Prostate gland (tissue), 2 donors: ENCODE measurements at regions not wholly inside any gene's neighbourhood (a gene's known extent, or its start where the extent isn't known, plus 50 kb on each side); places are given as distances from the start of the nearest gene placed in this dataset.

Experiments used
- DNase-seq: peaks from one replicate; pipeline ENCODE4 v3.0.0-alpha.2; 2019; ENCODE audit warnings: low spot score
- H3K27ac ChIP-seq, 2 donors: fragments of 200-600 bp; sonication (generic); 2 replicates each; pipeline ENCODE4 v1.5.1; 2017 to 2019
- H3K27me3 ChIP-seq: fragments of 200-600 bp; sonication (generic); replicated peaks from 2 replicates; pipeline ENCODE4 v1.5.1; 2019; ENCODE audit not compliant: insufficient read depth
- H3K36me3 ChIP-seq, 2 donors: fragments of 200-600 bp; sonication (generic); 1 replicate in 1 of 2; 2 replicates in 1 of 2; pipeline versions ENCODE4 v1.5.1 to v1.8.1; 2017 to 2019
- H3K4me1 ChIP-seq: fragments of 200-600 bp; sonication (generic); replicated peaks from 2 replicates; pipeline ENCODE4 v1.5.1; 2019
- H3K4me3 ChIP-seq, 2 donors: fragments of 200-600 bp; sonication (generic); 2 replicates each; pipeline ENCODE4 v1.5.1; 2017 to 2019
- H3K9me3 ChIP-seq: fragments of 200-600 bp; sonication (generic); 2 replicates; pipeline ENCODE4 v1.5.1; 2017
- CTCF ChIP-seq, 4 experiments: fragments of 200-600 bp in 2 of 4; fragments of 450-650 bp in 2 of 4; sonication (generic) in 2 of 4; IDR thresholded peaks; 1 replicate in 3 of 4; 2 replicates in 1 of 4; pipeline ENCODE4 v1.5.1; 2016 to 2019; ENCODE audit warnings: antibody characterized with exemption in 4 of 4, mild to moderate bottlenecking in 2 of 4, moderate library complexity in 2 of 4
- POLR2A ChIP-seq: fragments of 450-650 bp; IDR thresholded peaks from one replicate; pipeline ENCODE4 v1.6.1; 2016; ENCODE audit warnings: antibody characterized with exemption, mild to moderate bottlenecking
- POLR2AphosphoS5 ChIP-seq: sonication (generic); formaldehyde crosslinking; IDR thresholded peaks from one replicate; pipeline ENCODE4 v1.6.1; 2017; ENCODE audit warnings: antibody characterized with exemption
- WGBS: methylation state at CpG from one replicate; pipeline ENCODE4 v1.1.5; 2018; 5-methylcytosine and 5-hydroxymethylcytosine counted together
- intact Hi-C: fragments of 100-400 bp; cut with DNase I; formaldehyde crosslinking; loops from one replicate; pipeline ENCODE4 v1.14.2; 2022

GRCh38 chr1:208298593-208299269, 54.5 kb upstream of the PLXNA2 start:
- peak; percentile 91 for TF ChIP-seq POLR2AphosphoS5
- TF ChIP-seq POLR2A, result no peak
- Histone ChIP-seq H3K4me1 (peaks cover 10% of the 10 kb centered on the region), H3K27ac (peak overlapping the region in 1 of 2 donors; percentile 57), H3K4me3 (no peak overlapping the region), H3K27me3 (no peaks in the 10 kb centered on the region), H3K9me3 (no peaks in the 10 kb centered on the region), H3K36me3 (no peaks in the 10 kb centered on the region)
- intact Hi-C loops, result no loop called here
- WGBS, result 16% methylated on average over 5 of the region's 5 CpGs
- peak; percentile 89 for DNase-seq

- H3K36me3 ChIP-seq, result no peaks in the 10 kb centered on the region
- no peaks in the 10 kb centered on the region for H3K9me3 ChIP-seq
- intact Hi-C loops, result no loop called here
- 63% methylated on average over 7 of the region's 7 CpGs for WGBS
- no peaks in the 10 kb centered on the region for H3K27me3 ChIP-seq
- no peak overlapping the region for H3K27ac ChIP-seq
- no peak overlapping the region for H3K4me3 ChIP-seq
- TF ChIP-seq CTCF (IDR thresholded peaks at IDR 0.05) (no peak), POLR2A (no peak), POLR2AphosphoS5 (no peak)
- peaks cover 10% of the 10 kb centered on the region for H3K4me1 ChIP-seq
- peak; percentile 6 for DNase-seq
Observed at GRCh38 chr1:208300084-208300770, 56.0 kb upstream of the PLXNA2 start.

DNA sequence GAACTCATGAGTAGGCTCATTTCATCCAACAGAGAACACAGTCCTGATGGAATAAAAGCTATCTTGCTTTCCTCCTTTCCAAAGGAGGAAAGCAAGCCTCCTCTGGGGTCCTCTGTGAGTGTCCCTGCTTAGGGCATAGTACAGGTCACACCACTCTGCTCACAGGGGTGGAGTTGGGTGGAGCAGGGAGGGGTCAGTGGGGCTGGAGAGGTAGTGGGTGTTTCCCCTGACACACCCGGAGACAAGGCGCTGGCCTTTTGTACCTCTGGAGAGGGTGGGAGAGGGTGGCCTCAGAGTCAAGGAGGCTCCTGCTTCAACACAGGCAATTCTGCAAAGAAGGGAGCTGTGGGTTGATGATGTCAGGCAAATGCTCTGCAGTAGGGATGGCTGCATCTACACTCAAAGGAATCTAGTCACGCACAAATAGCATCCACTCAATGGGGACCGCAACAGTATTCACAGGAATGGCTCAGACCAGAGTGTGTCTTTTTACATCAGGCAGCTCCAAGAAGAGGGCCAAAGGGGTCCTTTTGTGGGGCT, 58.6 kb upstream of the PLXNA2 start:
- Histone ChIP-seq H3K27me3 (no peaks in the 10 kb centered on the region), H3K36me3 (no peaks in the 10 kb centered on the region), H3K27ac (no peak overlapping the region), H3K4me1 (peaks cover 10% of the 10 kb centered on the region), H3K4me3 (no peak overlapping the region), H3K9me3 (no peaks in the 10 kb centered on the region)
- intact Hi-C loops, result no loop called here
- TF ChIP-seq POLR2AphosphoS5, result no peak
- TF ChIP-seq POLR2A, result no peak
- TF ChIP-seq CTCF (IDR thresholded peaks at IDR 0.05), result no peak
- no peak for DNase-seq
- WGBS, result 93% methylated on average over 4 of the region's 4 CpGs

- Histone ChIP-seq H3K9me3 (no peaks in the 10 kb centered on the region), H3K4me3 (no peak overlapping the region), H3K4me1 (peaks cover 10% of the 10 kb centered on the region), H3K27me3 (no peaks in the 10 kb centered on the region), H3K27ac (no peak overlapping the region), H3K36me3 (no peaks in the 10 kb centered on the region)
- intact Hi-C loops, result no loop called here
- DNase-seq, result no peak
- 74% methylated on average over 8 of the region's 8 CpGs for WGBS
- TF ChIP-seq CTCF (IDR thresholded peaks at IDR 0.05) (no peak), POLR2AphosphoS5 (no peak), POLR2A (no peak)
Observed at GRCh38 chr1:208303743-208304712, 59.8 kb upstream of the PLXNA2 start.

GRCh38 chr1:208308221-208308620, 64.0 kb upstream of the PLXNA2 start:
- H3K4me3 ChIP-seq, result no peak overlapping the region
- H3K27me3 ChIP-seq, result no peaks in the 10 kb centered on the region
- H3K27ac ChIP-seq, result no peak overlapping the region
- intact Hi-C loops, result no loop called here
- WGBS, result 87% methylated on average over 3 of the region's 3 CpGs
- H3K4me1 ChIP-seq, result no peaks in the 10 kb centered on the region
- TF ChIP-seq CTCF (IDR thresholded peaks at IDR 0.05) (no peak), POLR2AphosphoS5 (no peak), POLR2A (no peak)
- no peak for DNase-seq
- H3K36me3 ChIP-seq, result no peaks in the 10 kb centered on the region
- H3K9me3 ChIP-seq, result no peaks in the 10 kb centered on the region
